ENCODE measurements at regions not wholly inside any gene's neighbourhood (a gene's known extent, or its start where the extent isn't known, plus 50 kb on each side); places are given as distances from the start of the nearest gene placed in this dataset.

GRCh38 chr6:104613416-104614001 lies 246.2 kb downstream of the HACE1 start:
- no peak for TF ChIP-seq ZNF274 (CRISPR knock-in tag; IDR thresholded peaks at IDR 0.05)
- no peak for TF ChIP-seq HNRNPUL1 (IDR thresholded peaks at IDR 0.05; ENCODE audit: low read depth, low read length)
- TF ChIP-seq ZNF350 (CRISPR knock-in tag; IDR thresholded peaks at IDR 0.05; ENCODE audit: borderline replicate concordance, low read depth) = no peak
- no peak for TF ChIP-seq NR2C2 (CRISPR knock-in tag; IDR thresholded peaks at IDR 0.05; ENCODE audit: borderline replicate concordance)
- no peak for TF ChIP-seq MAFK (conservative IDR thresholded peaks at IDR 0.05 in 1 of 2, IDR thresholded peaks at IDR 0.05 in 1 of 2; ENCODE audit: low read length in 2 of 2)
- no peak for TF ChIP-seq POLR2A (IDR thresholded peaks at IDR 0.05; ENCODE audit: insufficient read depth in 1 of 2, low read depth in 2 of 2, low read length in 2 of 2)
- TF ChIP-seq EZH2 (conservative IDR thresholded peaks at IDR 0.05; ENCODE audit: low read depth, low read length) = no peak
- TF ChIP-seq PRDM10 (CRISPR knock-in tag; IDR thresholded peaks at IDR 0.05; ENCODE audit: low read depth) = no peak
- TF ChIP-seq CTCF (CRISPR knock-in tag; IDR thresholded peaks at IDR 0.05) = no peak

Measured in HepG2 (cell line).